Activated CD4-positive, alpha-beta T cell treated with anti-CD3 and anti-CD28 coated beads for 36 hours (primary cell): ENCODE measurements at regions not wholly inside any gene's neighbourhood (a gene's known extent, or its start where the extent isn't known, plus 50 kb on each side); places are given as distances from the start of the nearest gene placed in this dataset.

Source experiments
- ATAC-seq: fragments of 200-7000 bp; cut with Tn5 transposase; one replicate; pipeline ENCODE4 v1.10.0; 2021; ENCODE audit warnings: mild to moderate bottlenecking, moderate library complexity
- CTCF ChIA-PET: fragments of 350-600 bp; sonication (Branson Sonifier 250); formaldehyde crosslinking; loops from one replicate; lab custom pipeline; 2021; ENCODE audit warnings: antibody characterized with exemption; lab: Charles Lee
- POLR2A ChIA-PET: fragments of 350-600 bp; sonication (Branson Sonifier 250); formaldehyde crosslinking; loops from one replicate; lab custom pipeline; 2021; ENCODE audit warnings: antibody characterized with exemption, inconsistent platforms; lab: Charles Lee
- DNase-seq: peaks from one replicate; pipeline ENCODE4 v3.0.0-alpha.2; 2020
- H3K27ac Mint-ChIP-seq: one replicate; pipeline ENCODE4 v1.8.0; 2021; ENCODE audit warnings: mixed read lengths
- H3K27me3 Mint-ChIP-seq: one replicate; pipeline ENCODE4 v1.8.0; 2021; ENCODE audit warnings: mixed read lengths
- H3K36me3 Mint-ChIP-seq: one replicate; pipeline ENCODE4 v1.8.0; 2021; ENCODE audit warnings: low read depth, mixed read lengths
- H3K4me1 Mint-ChIP-seq: one replicate; pipeline ENCODE4 v1.8.0; 2021; ENCODE audit warnings: mixed read lengths
- H3K4me3 Mint-ChIP-seq: one replicate; pipeline ENCODE4 v1.8.0; 2021; ENCODE audit warnings: mild to moderate bottlenecking, moderate library complexity, mixed read lengths
- H3K9me3 Mint-ChIP-seq: one replicate; pipeline ENCODE4 v1.8.0; 2021; ENCODE audit warnings: low read depth, mixed read lengths
- intact Hi-C, 2 experiments: fragments of 100-400 bp; cut with DNase I in 1 of 2; cut with micrococcal nuclease in 1 of 2; formaldehyde crosslinking; loops; one replicate each; pipeline versions ENCODE4 v1.14.2 to v1.15.1; 2022 to 2024; cut with DNase I, micrococcal nuclease

DNA sequence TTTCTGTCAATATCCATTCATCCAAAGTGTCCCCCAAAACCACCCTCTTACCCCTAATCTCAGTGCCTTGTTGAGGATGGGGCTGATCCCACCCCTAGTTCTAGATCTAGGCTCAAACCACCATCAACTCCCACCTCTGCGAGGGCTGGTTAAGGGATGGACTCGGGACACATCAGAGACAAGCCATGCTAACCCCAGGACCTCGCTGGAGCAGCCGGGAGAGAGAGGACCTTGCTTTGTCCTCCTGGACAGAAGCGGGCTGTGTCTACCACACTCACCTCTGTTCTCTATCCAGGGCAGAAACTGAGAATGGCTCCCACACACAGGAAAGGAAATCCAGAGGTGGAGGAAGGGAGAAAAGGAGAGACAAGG is 90.8 kb upstream of the UQCRFS1 start:
- Mint-ChIP-seq H3K27ac (no peak overlapping the region), H3K27me3 (peaks cover 24% of the 10 kb centered on the region), H3K9me3 (no peaks in the 10 kb centered on the region), H3K4me1 (no peaks in the 10 kb centered on the region), H3K36me3 (no peaks in the 10 kb centered on the region), H3K4me3 (no peak overlapping the region)
- no peak for DNase-seq
- POLR2A ChIA-PET = no interaction called here
- intact Hi-C loops = loop anchor here in 1 of 2 experiments (10.0 kb wide), 1 partner anchor 221 kb away; the partner anchor contains the start of gene VSTM2B
- CTCF ChIA-PET = no interaction called here
- ATAC-seq = no peak

DNA sequence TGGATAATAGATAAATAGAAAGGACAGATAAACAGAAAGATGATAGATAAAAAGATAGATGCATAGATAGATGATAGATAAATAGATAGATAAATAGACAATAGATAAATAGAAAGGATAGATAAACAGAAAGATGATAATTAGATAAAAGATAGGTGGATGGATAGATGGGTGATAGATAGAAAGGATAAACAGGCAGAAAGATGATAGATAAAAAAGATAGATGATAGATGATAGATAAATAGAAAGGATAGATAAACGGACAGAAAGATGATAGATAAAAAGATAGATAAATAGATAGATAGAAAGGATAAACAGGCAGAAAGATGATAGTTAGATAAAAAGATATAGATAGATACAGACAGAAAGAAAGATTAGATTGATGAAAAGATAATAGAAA is 92.3 kb upstream of the UQCRFS1 start:
- CTCF ChIA-PET = no interaction called here
- Mint-ChIP-seq H3K36me3 (no peaks in the 10 kb centered on the region), H3K4me3 (no peak overlapping the region), H3K27me3 (peaks cover 22% of the 10 kb centered on the region), H3K9me3 (no peaks in the 10 kb centered on the region), H3K27ac (no peak overlapping the region), H3K4me1 (no peaks in the 10 kb centered on the region)
- POLR2A ChIA-PET = no interaction called here
- DNase-seq (no peak), ATAC-seq (no peak)
- intact Hi-C loops = loop anchor here in 1 of 2 experiments (10.0 kb wide), 1 partner anchor 220 kb away; the partner anchor contains the start of gene VSTM2B

GRCh38 chr19:29308977-29309590 is 96.1 kb upstream of the UQCRFS1 start:
- Mint-ChIP-seq H3K4me1 (no peaks in the 10 kb centered on the region), H3K27me3 (peaks cover 29% of the 10 kb centered on the region), H3K36me3 (no peaks in the 10 kb centered on the region), H3K4me3 (no peak overlapping the region), H3K9me3 (no peaks in the 10 kb centered on the region), H3K27ac (no peak overlapping the region)
- POLR2A ChIA-PET = no interaction called here
- CTCF ChIA-PET = no interaction called here
- intact Hi-C loops = loop anchor here in 1 of 2 experiments (10.0 kb wide), 1 partner anchor 216 kb away; the partner anchor contains the start of gene VSTM2B
- DNase-seq (no peak), ATAC-seq (no peak)

GRCh38 chr19:29309637-29310036 is 96.7 kb upstream of the UQCRFS1 start:
- peaks cover 29% of the 10 kb centered on the region for H3K27me3 Mint-ChIP-seq
- H3K4me1 Mint-ChIP-seq = no peaks in the 10 kb centered on the region
- ATAC-seq = no peak
- intact Hi-C loops = loop anchor here in 1 of 2 experiments (10.0 kb wide), 1 partner anchor 215 kb away; the partner anchor contains the start of gene VSTM2B
- ChIA-PET CTCF (no interaction called here), POLR2A (no interaction called here)
- no peak overlapping the region for H3K4me3 Mint-ChIP-seq
- DNase-seq = no peak
- H3K9me3 Mint-ChIP-seq = no peaks in the 10 kb centered on the region
- H3K27ac Mint-ChIP-seq = no peak overlapping the region
- no peaks in the 10 kb centered on the region for H3K36me3 Mint-ChIP-seq

DNA sequence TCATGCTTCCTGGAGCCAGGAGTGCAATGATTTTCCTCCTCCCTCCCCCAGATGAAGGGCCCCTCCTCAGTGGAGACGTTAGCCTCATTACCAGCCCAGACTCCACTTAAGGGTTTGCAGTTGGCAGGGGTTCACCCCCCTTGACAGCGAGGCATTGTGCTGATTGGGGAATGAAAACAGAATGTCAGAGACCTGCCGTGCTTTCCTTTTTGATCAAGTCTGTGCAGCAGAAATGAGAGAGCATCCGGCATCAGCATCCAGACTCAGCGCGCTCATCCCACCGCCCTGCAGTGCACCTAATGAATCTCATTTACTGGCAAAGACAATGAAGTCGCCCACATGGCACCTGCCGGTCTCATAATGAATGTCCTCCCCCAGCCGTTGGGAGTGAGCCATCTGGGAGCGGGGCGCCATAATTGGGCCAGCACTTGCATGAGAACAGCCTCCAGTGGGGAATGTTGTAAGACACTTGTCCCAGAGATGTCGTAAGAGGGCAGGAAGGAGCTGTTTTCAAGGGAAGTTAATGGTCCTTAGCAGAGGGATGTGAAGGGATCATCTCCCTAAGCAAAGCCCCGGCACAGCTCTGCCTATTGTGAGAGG is 98.3 kb upstream of the UQCRFS1 start:
- H3K9me3 Mint-ChIP-seq = no peaks in the 10 kb centered on the region
- intact Hi-C loops = no loop called here
- ChIA-PET POLR2A (no interaction called here), CTCF (interaction anchor here (0.6 kb wide), 1 partner anchor 109 kb away, joined by 3 read pairs; no protein-coding TSS in a partner anchor)
- no peak for ATAC-seq
- H3K27me3 Mint-ChIP-seq = peaks cover 29% of the 10 kb centered on the region
- no peaks in the 10 kb centered on the region for H3K4me1 Mint-ChIP-seq
- DNase-seq = no peak
- no peak overlapping the region for H3K4me3 Mint-ChIP-seq
- no peaks in the 10 kb centered on the region for H3K36me3 Mint-ChIP-seq
- H3K27ac Mint-ChIP-seq = no peak overlapping the region

GRCh38 chr19:29315556-29316190 is 102.7 kb upstream of the UQCRFS1 start:
- Mint-ChIP-seq H3K27me3 (peaks cover 16% of the 10 kb centered on the region), H3K4me1 (no peaks in the 10 kb centered on the region), H3K9me3 (no peaks in the 10 kb centered on the region), H3K36me3 (no peaks in the 10 kb centered on the region), H3K27ac (no peak overlapping the region), H3K4me3 (no peak overlapping the region)
- intact Hi-C loops = no loop called here
- ATAC-seq (no peak), DNase-seq (no peak)
- ChIA-PET POLR2A (no interaction called here), CTCF (interaction anchor here (0.6 kb wide), 1 partner anchor 186 kb away, joined by 3 read pairs; no protein-coding TSS in a partner anchor)

DNA sequence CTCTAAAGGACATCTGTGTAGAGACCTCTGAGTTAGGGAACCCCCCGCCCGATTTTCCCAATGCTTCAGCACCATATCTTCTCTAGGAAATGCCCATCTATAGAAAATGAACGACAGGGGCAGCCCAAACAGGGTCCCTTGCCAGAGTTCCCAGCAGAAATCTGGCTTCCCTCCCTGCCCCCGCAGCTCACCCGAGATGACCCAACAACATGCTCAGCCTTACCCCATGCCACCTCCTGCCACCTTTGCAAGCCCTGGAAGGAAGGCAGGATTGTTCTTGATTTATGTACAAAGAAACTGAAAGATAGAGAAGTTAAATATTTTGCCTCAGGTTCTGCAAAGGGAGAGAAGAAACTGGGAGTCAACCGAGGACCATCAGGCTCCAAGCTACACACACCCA is 105.6 kb upstream of the UQCRFS1 start:
- Mint-ChIP-seq H3K4me3 (no peak overlapping the region), H3K9me3 (no peaks in the 10 kb centered on the region), H3K36me3 (no peaks in the 10 kb centered on the region), H3K27ac (no peak overlapping the region), H3K27me3 (peaks cover 6% of the 10 kb centered on the region), H3K4me1 (no peaks in the 10 kb centered on the region)
- ChIA-PET POLR2A (no interaction called here), CTCF (interaction anchor here (0.6 kb wide), 1 partner anchor 967 kb away, joined by 3 read pairs; no protein-coding TSS in a partner anchor)
- DNase-seq = no peak
- no peak for ATAC-seq
- intact Hi-C loops = no loop called here

GRCh38 chr19:29320086-29320485 is 107.1 kb upstream of the UQCRFS1 start:
- H3K9me3 Mint-ChIP-seq = no peaks in the 10 kb centered on the region
- no peak for DNase-seq

GRCh38 chr19:29320618-29321017 is 107.7 kb upstream of the UQCRFS1 start:
- Mint-ChIP-seq H3K4me1 (no peaks in the 10 kb centered on the region), H3K4me3 (no peak overlapping the region), H3K27ac (no peak overlapping the region), H3K27me3 (no peaks in the 10 kb centered on the region), H3K9me3 (no peaks in the 10 kb centered on the region), H3K36me3 (no peaks in the 10 kb centered on the region)
- DNase-seq = no peak
- intact Hi-C loops = no loop called here
- CTCF ChIA-PET = no interaction called here
- no peak for ATAC-seq
- POLR2A ChIA-PET = no interaction called here

More at GRCh38 chr19:29320086-29320485, 107.1 kb upstream of the UQCRFS1 start:
- ChIA-PET CTCF (interaction anchor here (0.5 kb wide), 1 partner anchor 183 kb away, joined by 4 read pairs; no protein-coding TSS in a partner anchor), POLR2A (no interaction called here)
- Mint-ChIP-seq H3K4me1 (no peaks in the 10 kb centered on the region), H3K4me3 (no peak overlapping the region), H3K27ac (no peak overlapping the region), H3K36me3 (no peaks in the 10 kb centered on the region), H3K27me3 (no peaks in the 10 kb centered on the region)
- no peak for ATAC-seq
- intact Hi-C loops = no loop called here

DNA sequence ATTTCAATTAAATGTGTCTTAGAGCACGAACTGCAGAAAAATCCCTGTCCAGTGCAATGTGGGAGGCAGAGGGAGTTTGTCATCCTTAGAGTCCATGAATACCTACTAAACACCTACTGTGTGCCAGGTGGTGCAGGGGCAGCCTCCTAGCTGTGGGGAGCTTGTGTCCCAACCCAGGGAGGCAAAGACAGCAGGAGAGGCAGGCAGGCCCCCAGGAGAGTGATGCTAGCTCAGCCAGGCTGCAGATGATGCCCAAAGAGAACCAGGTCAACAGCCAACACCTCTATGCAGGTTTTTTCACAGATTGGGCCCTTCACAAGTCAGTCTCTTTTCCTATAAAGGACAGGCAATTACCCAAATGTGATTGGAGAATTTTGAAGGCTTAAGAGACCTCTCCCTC is 108.2 kb upstream of the UQCRFS1 start:
- Mint-ChIP-seq H3K27me3 (no peaks in the 10 kb centered on the region), H3K36me3 (no peaks in the 10 kb centered on the region), H3K4me1 (no peaks in the 10 kb centered on the region), H3K9me3 (no peaks in the 10 kb centered on the region), H3K4me3 (no peak overlapping the region), H3K27ac (no peak overlapping the region)
- ChIA-PET POLR2A (no interaction called here), CTCF (no interaction called here)
- no peak for ATAC-seq
- DNase-seq = no peak
- intact Hi-C loops = no loop called here

- DNase-seq (no peak), ATAC-seq (no peak)
- Mint-ChIP-seq H3K9me3 (peaks cover 1% of the 10 kb centered on the region), H3K4me3 (no peak overlapping the region), H3K27ac (no peak overlapping the region), H3K4me1 (no peaks in the 10 kb centered on the region), H3K27me3 (no peaks in the 10 kb centered on the region), H3K36me3 (no peaks in the 10 kb centered on the region)
- ChIA-PET POLR2A (no interaction called here), CTCF (no interaction called here)
- intact Hi-C loops = no loop called here
These were observed 110.1 kb upstream of the UQCRFS1 start for GRCh38 chr19:29323021-29323430.
